H9 (cell line): ENCODE measurements at regions not wholly inside any gene's neighbourhood (a gene's known extent, or its start where the extent isn't known, plus 50 kb on each side); places are given as distances from the start of the nearest gene placed in this dataset.

Experiments
- DNase-seq: peaks from one replicate; pipeline ENCODE4 v3.0.0-alpha.2; 2017
- H2AFZ ChIP-seq: one replicate; pipeline ENCODE4 v1.6.1; 2013; ENCODE audit warnings: mild to moderate bottlenecking, low read length, control low read depth, moderate library complexity
- H2AK5ac ChIP-seq: 2 replicates; pipeline ENCODE4 v1.6.1; 2013; ENCODE audit warnings: low read length, control low read depth, mixed read lengths; ENCODE audit not compliant: insufficient read length
- H2BK120ac ChIP-seq: one replicate; pipeline ENCODE4 v1.6.1; 2013; ENCODE audit warnings: low read depth, mild to moderate bottlenecking, low read length, control low read depth, inconsistent platforms; ENCODE audit not compliant: poor library complexity, severe bottlenecking
- H2BK12ac ChIP-seq: 2 replicates; pipeline ENCODE4 v1.6.1; 2013; ENCODE audit warnings: low read length, control low read depth, mixed read lengths, low read depth; ENCODE audit not compliant: insufficient read length
- H2BK15ac ChIP-seq: 2 replicates; pipeline ENCODE4 v1.6.1; 2013; ENCODE audit warnings: low read depth, low read length, control low read depth
- H2BK20ac ChIP-seq: one replicate; pipeline ENCODE4 v1.6.1; 2013; ENCODE audit warnings: low read depth, mild to moderate bottlenecking, low read length, control low read depth, inconsistent platforms; ENCODE audit not compliant: poor library complexity, severe bottlenecking
- H2BK5ac ChIP-seq: 2 replicates; pipeline ENCODE4 v1.6.1; 2013; ENCODE audit warnings: low read length, control low read depth, mixed read lengths; ENCODE audit not compliant: insufficient read length
- H3K14ac ChIP-seq: 2 replicates; pipeline ENCODE4 v1.6.1; 2013; ENCODE audit warnings: low read length, control low read depth; ENCODE audit not compliant: insufficient read depth
- H3K18ac ChIP-seq: 2 replicates; pipeline ENCODE4 v1.6.1; 2013; ENCODE audit warnings: low read depth, mild to moderate bottlenecking, mixed read lengths, low read length, control low read depth; ENCODE audit not compliant: insufficient read length
- H3K23ac ChIP-seq: 2 replicates; pipeline ENCODE4 v1.6.1; 2013; ENCODE audit warnings: low read length, control low read depth, mixed read lengths, low read depth; ENCODE audit not compliant: insufficient read length
- H3K23me2 ChIP-seq: 2 replicates; pipeline ENCODE4 v1.6.1; 2013; ENCODE audit warnings: low read depth, mild to moderate bottlenecking, mixed read lengths, low read length, control low read depth; ENCODE audit not compliant: insufficient read length, poor library complexity, severe bottlenecking
- H3K27ac ChIP-seq: 2 replicates; pipeline ENCODE4 v1.5.1; 2013; ENCODE audit warnings: low read length, control low read depth, mixed read lengths, low read depth; ENCODE audit not compliant: insufficient read length
- H3K27me3 ChIP-seq: 2 replicates; pipeline ENCODE4 v1.6.1; 2013; ENCODE audit warnings: low read length, control low read depth, inconsistent platforms; ENCODE audit not compliant: insufficient read depth
- H3K4ac ChIP-seq: 2 replicates; pipeline ENCODE4 v1.6.1; 2013; ENCODE audit warnings: low read depth, mild to moderate bottlenecking, control low read depth, inconsistent platforms, low read length, moderate library complexity
- H3K4me1 ChIP-seq: 2 replicates; pipeline ENCODE4 v1.6.1; 2013; ENCODE audit warnings: low read length, control low read depth, inconsistent platforms; ENCODE audit not compliant: insufficient read depth
- H3K4me2 ChIP-seq: 2 replicates; pipeline ENCODE4 v1.6.1; 2013; ENCODE audit warnings: low read length, control low read depth, mixed read lengths; ENCODE audit not compliant: insufficient read length, insufficient read depth
- H3K56ac ChIP-seq: 2 replicates; pipeline ENCODE4 v1.6.1; 2013; ENCODE audit warnings: low read depth, mild to moderate bottlenecking, mixed read lengths, low read length, control low read depth; ENCODE audit not compliant: insufficient read length
- H3K79me1 ChIP-seq: 2 replicates; pipeline ENCODE4 v1.6.1; 2013; ENCODE audit warnings: low read depth, mild to moderate bottlenecking, moderate library complexity, low read length, control low read depth, inconsistent platforms; ENCODE audit not compliant: insufficient read depth, poor library complexity, severe bottlenecking
- H3K79me2 ChIP-seq: 2 replicates; pipeline ENCODE4 v1.6.1; 2013; ENCODE audit warnings: low read length, control low read depth, inconsistent platforms; ENCODE audit not compliant: insufficient read depth
- H3K9ac ChIP-seq: 2 replicates; pipeline ENCODE4 v1.6.1; 2013; ENCODE audit warnings: low read length, control low read depth, mixed read lengths; ENCODE audit not compliant: insufficient read length; ENCODE audit errors: extremely low read depth
- H3K9me3 ChIP-seq: one replicate; pipeline ENCODE4 v1.6.1; 2013; ENCODE audit warnings: low read depth, low read length, inconsistent platforms; ENCODE audit not compliant: control insufficient read depth
- H3T11ph ChIP-seq: one replicate; pipeline ENCODE4 v1.6.1; 2013; ENCODE audit warnings: mild to moderate bottlenecking, low read length, control low read depth, inconsistent platforms
- H4K20me1 ChIP-seq: one replicate; pipeline ENCODE4 v1.6.1; 2013; ENCODE audit not compliant: control insufficient read depth, insufficient read length, insufficient read depth
- H4K5ac ChIP-seq: 2 replicates; pipeline ENCODE4 v1.6.1; 2013; ENCODE audit warnings: low read depth, mild to moderate bottlenecking, mixed read lengths, low read length, control low read depth; ENCODE audit not compliant: insufficient read length
- H4K8ac ChIP-seq: replicated peaks from 2 replicates; pipeline ENCODE4 v1.6.1; 2013; ENCODE audit warnings: low read length, control low read depth, mixed read lengths, low read depth; ENCODE audit not compliant: insufficient read length
- H4K91ac ChIP-seq: 2 replicates; pipeline ENCODE4 v1.6.1; 2013; ENCODE audit warnings: low read depth, mild to moderate bottlenecking, moderate library complexity, mixed read lengths, low read length, control low read depth; ENCODE audit not compliant: insufficient read length
- H3K27ac Mint-ChIP-seq, 3 experiments: 2 replicates in 2 of 3; 3 replicates in 1 of 3; pipeline ENCODE4 v1.8.0; 2020 to 2021; ENCODE audit warnings: mixed read lengths in 3 of 3, mild to moderate bottlenecking in 1 of 3, moderate library complexity in 1 of 3
- H3K27me3 Mint-ChIP-seq: 2 replicates; pipeline ENCODE4 v1.8.0; 2021; ENCODE audit warnings: low read depth, mild to moderate bottlenecking, moderate library complexity, mixed read lengths
- H3K36me3 Mint-ChIP-seq, 3 experiments: 2 replicates in 2 of 3; 3 replicates in 1 of 3; pipeline ENCODE4 v1.8.0; 2020 to 2021; ENCODE audit warnings: low read depth in 3 of 3, mixed read lengths in 3 of 3; ENCODE audit not compliant: insufficient read depth in 1 of 3
- H3K4me1 Mint-ChIP-seq, 2 experiments: 2 replicates each; pipeline ENCODE4 v1.8.0; 2020; ENCODE audit warnings: mixed read lengths in 2 of 2
- H3K4me3 Mint-ChIP-seq, 2 experiments: 2 replicates in 1 of 2; 3 replicates in 1 of 2; pipeline ENCODE4 v1.8.0; 2020 to 2021; ENCODE audit warnings: mild to moderate bottlenecking in 2 of 2, mixed read lengths in 2 of 2, moderate library complexity in 1 of 2
- H3K9me3 Mint-ChIP-seq, 2 experiments: 2 replicates in 1 of 2; 3 replicates in 1 of 2; pipeline ENCODE4 v1.8.0; 2020; ENCODE audit warnings: mild to moderate bottlenecking in 2 of 2, mixed read lengths in 2 of 2, moderate library complexity in 1 of 2
- CTCF ChIP-seq: fragments of 200-600 bp; sonication (generic); conservative IDR thresholded peaks from 3 replicates; pipeline ENCODE4 v1.8.0; 2021; ENCODE audit warnings: antibody characterized with exemption, mild to moderate bottlenecking
- WGBS: extraction: QIAGEN DNeasy Blood & Tissue Kit; methylation state at CpG from one replicate; pipeline ENCODE4 v1.1.7; 2013; ENCODE audit warnings: missing lambda C conversion rate, low lambda C conversion rate, mixed read lengths; ENCODE audit not compliant: insufficient read length; ENCODE audit errors: extremely low coverage; 5-methylcytosine and 5-hydroxymethylcytosine counted together

GRCh38 chr18:55158570-55158969 is 199.3 kb upstream of the CCDC68 start:
- Histone ChIP-seq H2BK12ac (no peak overlapping the region), H3K56ac (no peak overlapping the region), H2AK5ac (no peak overlapping the region), H3K27me3 (no peaks in the 10 kb centered on the region), H3K9me3 (no peaks in the 10 kb centered on the region), H4K91ac (no peak overlapping the region), H3K18ac (no peak overlapping the region), H4K20me1 (no peaks in the 10 kb centered on the region), H3K23ac (no peak overlapping the region), H2BK5ac (no peak overlapping the region), H3K27ac (no peak overlapping the region), H3K4me1 (no peaks in the 10 kb centered on the region), H3K9ac (no peak overlapping the region), H3T11ph (no peak overlapping the region), H2BK20ac (no peak overlapping the region), H3K79me2 (no peaks in the 10 kb centered on the region), H2AFZ (no peak overlapping the region), H3K14ac (no peak overlapping the region), H3K79me1 (no peaks in the 10 kb centered on the region), H2BK120ac (no peak overlapping the region), H3K4me2 (no peak overlapping the region), H2BK15ac (no peak overlapping the region), H4K5ac (no peak overlapping the region), H3K23me2 (no peaks in the 10 kb centered on the region), H3K4ac (no peak overlapping the region), H4K8ac (no peak overlapping the region)
- no peak for TF ChIP-seq CTCF
- no peaks in the 10 kb centered on the region; a peak in 1 of 7 replicates for H3K36me3 Mint-ChIP-seq
- DNase-seq: no peak
- no peaks in the 10 kb centered on the region; the same call in 1 of the 2 replicates for H3K27me3 Mint-ChIP-seq
- H3K27ac Mint-ChIP-seq: no peak overlapping the region; a peak in 1 of 7 replicates
- no peak overlapping the region for H3K4me3 Mint-ChIP-seq
- no CpG with 5 or more reads among the region's 4 CpGs for WGBS
- H3K4me1 Mint-ChIP-seq: no peaks in the 10 kb centered on the region
- H3K9me3 Mint-ChIP-seq: no peaks in the 10 kb centered on the region; a peak in 1 of 5 replicates
